ENCODE measurements at regions not wholly inside any gene's neighbourhood (a gene's known extent, or its start where the extent isn't known, plus 50 kb on each side); places are given as distances from the start of the nearest gene placed in this dataset.

DNA sequence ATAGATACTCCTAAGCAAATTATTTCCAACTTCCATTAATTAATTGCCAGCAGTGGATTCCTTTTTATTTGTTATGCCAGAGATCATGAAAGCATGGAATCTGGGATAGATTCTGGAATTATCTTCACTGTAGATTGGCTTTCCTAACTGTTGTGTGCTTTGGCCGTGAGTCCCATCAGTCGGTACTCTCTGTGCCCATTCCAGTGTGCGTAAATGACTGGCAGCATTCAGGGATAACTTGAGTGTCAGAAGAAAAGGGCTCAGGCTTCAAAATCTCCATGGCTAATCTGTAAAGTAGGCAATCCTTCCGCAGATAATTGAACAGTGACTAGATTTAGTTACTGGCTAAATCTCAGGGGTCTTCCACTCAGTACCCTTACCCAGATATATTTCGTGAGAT lies 76.8 kb upstream of the TMEM164 start:
- TF ChIP-seq, protein P1, sequence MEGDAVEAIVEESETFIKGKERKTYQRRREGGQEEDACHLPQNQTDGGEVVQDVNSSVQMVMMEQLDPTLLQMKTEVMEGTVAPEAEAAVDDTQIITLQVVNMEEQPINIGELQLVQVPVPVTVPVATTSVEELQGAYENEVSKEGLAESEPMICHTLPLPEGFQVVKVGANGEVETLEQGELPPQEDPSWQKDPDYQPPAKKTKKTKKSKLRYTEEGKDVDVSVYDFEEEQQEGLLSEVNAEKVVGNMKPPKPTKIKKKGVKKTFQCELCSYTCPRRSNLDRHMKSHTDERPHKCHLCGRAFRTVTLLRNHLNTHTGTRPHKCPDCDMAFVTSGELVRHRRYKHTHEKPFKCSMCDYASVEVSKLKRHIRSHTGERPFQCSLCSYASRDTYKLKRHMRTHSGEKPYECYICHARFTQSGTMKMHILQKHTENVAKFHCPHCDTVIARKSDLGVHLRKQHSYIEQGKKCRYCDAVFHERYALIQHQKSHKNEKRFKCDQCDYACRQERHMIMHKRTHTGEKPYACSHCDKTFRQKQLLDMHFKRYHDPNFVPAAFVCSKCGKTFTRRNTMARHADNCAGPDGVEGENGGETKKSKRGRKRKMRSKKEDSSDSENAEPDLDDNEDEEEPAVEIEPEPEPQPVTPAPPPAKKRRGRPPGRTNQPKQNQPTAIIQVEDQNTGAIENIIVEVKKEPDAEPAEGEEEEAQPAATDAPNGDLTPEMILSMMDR (IDR thresholded peaks at IDR 0.05; ENCODE audit: borderline replicate concordance, control extremely low read depth, extremely low read depth, insufficient read depth, missing control alignments) = no peak
- no peak for DNase-seq (ENCODE audit: low spot score)
- in situ Hi-C loops (cut with MboI; ENCODE audit: low sequenced_read_pairs, unreplicated experiment) = no loop called here

DNA sequence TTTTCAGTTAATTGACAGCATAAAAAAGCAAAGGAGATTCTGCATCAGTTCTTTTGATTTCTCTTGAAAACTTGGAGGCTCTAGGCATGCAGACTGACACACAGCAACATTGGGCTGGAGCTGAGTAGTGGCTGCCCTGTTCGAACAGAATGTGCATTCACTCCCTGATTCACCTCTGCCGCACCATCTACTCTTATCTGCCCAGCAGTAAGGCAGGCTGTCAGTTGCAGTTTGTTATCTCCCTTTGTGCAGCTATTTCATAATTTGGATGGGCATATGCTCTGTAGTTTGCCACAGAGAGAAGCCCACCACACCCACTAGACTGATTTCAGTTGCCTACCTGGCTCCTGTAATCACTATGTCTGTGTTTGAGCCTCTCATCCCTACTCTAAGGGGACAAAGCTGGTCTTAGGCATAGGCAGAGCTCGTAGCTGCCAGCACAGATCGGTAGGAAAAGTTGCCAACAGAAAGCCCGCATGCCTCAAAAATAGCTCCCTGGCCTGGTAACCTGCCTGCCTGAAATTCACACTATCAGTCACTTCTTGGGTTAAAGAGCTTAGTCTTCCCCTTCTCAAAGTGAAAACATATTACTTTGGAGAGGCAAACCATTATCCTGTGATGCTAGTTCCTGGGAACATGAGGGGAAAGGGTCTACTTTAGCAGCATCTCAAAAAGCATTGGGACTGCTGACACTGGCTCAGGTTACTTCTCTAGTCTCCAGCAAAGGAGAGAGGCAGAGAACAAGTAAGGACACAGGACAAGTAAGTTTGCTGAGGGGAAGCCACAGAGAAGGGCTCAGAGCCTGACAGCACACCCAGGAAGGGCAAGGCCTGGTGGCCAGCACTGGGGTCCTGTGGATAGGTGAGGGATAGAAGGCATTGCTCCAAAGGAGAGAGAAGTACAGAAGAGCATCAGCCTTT lies 75.9 kb upstream of the TMEM164 start:
- in situ Hi-C loops (cut with MboI; ENCODE audit: low sequenced_read_pairs, unreplicated experiment) = no loop called here
- TF ChIP-seq, protein P1 (IDR thresholded peaks at IDR 0.05; ENCODE audit: borderline replicate concordance, control extremely low read depth, extremely low read depth, insufficient read depth, missing control alignments) = no peak
- DNase-seq (ENCODE audit: low spot score) = no peak

DNA sequence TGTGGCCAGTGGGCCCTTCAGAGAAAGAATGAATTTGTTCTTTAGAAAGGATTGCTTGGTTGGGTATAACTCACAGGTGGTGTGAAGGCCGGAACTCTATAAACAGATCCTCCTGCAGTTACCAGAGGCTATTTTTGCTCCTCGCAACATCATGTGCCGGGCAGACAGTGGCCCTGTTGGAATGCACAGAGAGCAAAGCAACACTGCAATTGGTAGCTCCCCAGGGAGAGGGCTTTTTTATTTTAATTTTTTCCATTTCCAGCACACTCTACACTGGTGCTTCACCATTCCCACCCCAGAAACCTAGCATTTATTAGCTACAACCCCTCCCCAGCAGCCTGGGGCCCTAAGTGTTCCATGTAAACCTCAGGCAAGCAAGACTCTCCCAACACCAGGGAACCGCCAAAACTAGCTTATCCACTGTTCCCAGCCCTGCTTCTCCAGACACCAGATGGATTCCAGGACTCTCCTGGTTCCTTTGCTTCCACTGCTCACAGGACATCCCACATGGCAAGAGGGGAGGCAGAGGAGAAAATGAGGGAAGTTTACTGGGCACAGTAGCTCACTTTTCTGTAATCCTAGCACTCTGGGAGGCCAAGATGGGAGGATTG lies 75.1 kb upstream of the TMEM164 start:
- TF ChIP-seq, protein P1 (IDR thresholded peaks at IDR 0.05; ENCODE audit: borderline replicate concordance, control extremely low read depth, extremely low read depth, insufficient read depth, missing control alignments) = no peak
- in situ Hi-C loops (cut with MboI; ENCODE audit: low sequenced_read_pairs, unreplicated experiment) = no loop called here
- DNase-seq (ENCODE audit: low spot score) = no peak

DNA sequence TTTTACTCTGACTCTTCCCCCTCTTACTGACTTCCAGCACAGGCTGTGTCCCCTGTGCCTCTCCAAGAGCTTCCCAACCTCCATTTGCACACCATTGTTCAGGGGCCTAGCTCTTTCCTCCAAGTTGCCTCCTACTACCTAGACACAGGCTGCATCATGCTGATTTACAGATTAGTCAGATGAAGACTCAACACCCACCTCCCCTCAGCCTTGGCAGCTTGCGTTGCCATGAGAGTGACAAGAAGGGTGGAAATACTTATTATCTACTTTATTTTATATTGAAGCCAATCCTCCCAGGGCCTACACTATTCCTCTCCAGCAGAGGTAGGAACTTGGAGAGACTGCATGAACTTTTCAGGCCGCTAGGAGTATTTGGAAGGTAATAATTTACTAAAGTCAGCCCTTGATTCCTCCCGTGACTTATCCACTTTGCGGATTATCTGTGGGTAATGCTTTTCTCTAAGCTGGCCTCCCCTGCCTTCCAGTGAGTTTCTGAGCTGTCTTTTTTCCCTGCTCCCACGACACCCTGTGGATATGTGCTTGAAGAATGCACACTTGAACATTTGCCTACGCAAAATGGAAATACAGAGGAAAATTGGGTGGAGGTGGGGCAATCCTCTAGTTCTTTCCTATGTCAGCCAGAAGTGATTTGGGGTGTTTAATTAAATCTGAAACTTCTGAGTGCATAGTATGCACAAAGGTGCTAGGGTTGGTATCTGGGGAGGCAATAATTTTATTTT lies 74.1 kb upstream of the TMEM164 start:
- TF ChIP-seq, protein P1 (IDR thresholded peaks at IDR 0.05; ENCODE audit: borderline replicate concordance, control extremely low read depth, extremely low read depth, insufficient read depth, missing control alignments) = no peak
- no peak for DNase-seq (ENCODE audit: low spot score)
- in situ Hi-C loops (cut with MboI; ENCODE audit: low sequenced_read_pairs, unreplicated experiment) = no loop called here

DNA sequence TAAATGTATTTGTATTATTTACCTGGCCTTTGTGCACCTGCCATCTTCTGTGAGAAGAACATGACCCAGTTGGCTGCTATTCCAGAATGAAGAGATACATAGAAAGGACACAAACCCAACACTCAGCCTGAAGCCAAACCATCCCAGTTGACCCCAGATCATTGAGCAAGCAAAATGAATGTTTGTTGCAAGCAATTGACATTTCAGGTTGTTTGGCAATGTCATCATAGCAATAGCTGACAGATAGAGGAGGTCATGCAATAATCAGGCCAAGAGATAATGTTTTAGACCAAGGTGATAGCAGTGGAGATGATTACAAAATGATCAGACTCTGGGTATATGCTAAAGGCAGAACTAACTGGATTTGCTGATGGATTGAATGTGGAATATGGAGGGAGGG lies 71.2 kb upstream of the TMEM164 start:
- in situ Hi-C loops (cut with MboI; ENCODE audit: low sequenced_read_pairs, unreplicated experiment) = no loop called here
- TF ChIP-seq, protein P1 (IDR thresholded peaks at IDR 0.05; ENCODE audit: borderline replicate concordance, control extremely low read depth, extremely low read depth, insufficient read depth, missing control alignments) = no peak
- no peak for DNase-seq (ENCODE audit: low spot score)

DNA sequence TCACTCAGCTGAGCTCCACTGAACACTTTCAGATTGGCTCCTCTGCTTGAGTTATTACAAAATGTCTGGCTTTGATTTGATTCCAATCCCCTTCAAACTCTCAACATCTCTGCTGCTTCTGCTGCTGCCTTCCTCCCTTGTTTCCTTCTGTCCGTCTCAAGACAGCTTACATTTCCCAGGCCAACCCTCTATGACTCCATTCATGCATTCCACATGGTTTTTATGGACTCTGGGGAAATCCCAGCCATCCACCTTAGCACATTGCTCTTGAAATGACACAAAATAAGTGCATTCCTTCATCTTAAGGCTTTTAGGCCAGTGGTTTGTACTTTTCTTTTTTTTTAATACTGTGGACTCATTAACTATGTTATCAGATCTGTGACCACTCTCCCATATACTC lies 68.5 kb upstream of the TMEM164 start:
- no peak for DNase-seq (ENCODE audit: low spot score)
- in situ Hi-C loops (cut with MboI; ENCODE audit: low sequenced_read_pairs, unreplicated experiment) = no loop called here
- TF ChIP-seq, protein P1 (IDR thresholded peaks at IDR 0.05; ENCODE audit: borderline replicate concordance, control extremely low read depth, extremely low read depth, insufficient read depth, missing control alignments) = no peak

All from GM13976 (cell line).